ENCODE measurements at regions not wholly inside any gene's neighbourhood (a gene's known extent, or its start where the extent isn't known, plus 50 kb on each side); places are given as distances from the start of the nearest gene placed in this dataset.

GRCh38 chr7:68853254-68853653 lies 745.0 kb upstream of the AUTS2 start (continued):
- TF ChIP-seq CTCF (conservative IDR thresholded peaks at IDR 0.05; ENCODE audit: low read depth in 2 of 2) (no peak), EZH2phosphoT487 (IDR thresholded peaks at IDR 0.05; ENCODE audit: unreplicated experiment) (no peak), CREB1 (CRISPR knock-in tag; IDR thresholded peaks at IDR 0.05; ENCODE audit: low read depth) (no peak)

GRCh38 chr7:68857571-68857970 lies 740.7 kb upstream of the AUTS2 start:
- H3K27ac ChIP-seq (ENCODE audit: low read depth): no peak overlapping the region
- peaks cover 2% of the 10 kb centered on the region for H3K27me3 Mint-ChIP-seq (ENCODE audit: insufficient read depth, low read depth, poor library complexity)
- no peaks in the 10 kb centered on the region for H3F3A ChIP-seq (replicated peaks; ENCODE audit: low read depth)
- no peak for ATAC-seq
- no peaks in the 10 kb centered on the region for H3K4me1 Mint-ChIP-seq
- peaks cover 42% of the 10 kb centered on the region for H3K36me3 Mint-ChIP-seq (ENCODE audit: low read depth)
- no peaks in the 10 kb centered on the region for H3K79me2 ChIP-seq (replicated peaks; ENCODE audit: insufficient read depth)
- H3K36me3 ChIP-seq (ENCODE audit: insufficient read depth): no peaks in the 10 kb centered on the region
- no peaks in the 10 kb centered on the region for H3K9me2 ChIP-seq (ENCODE audit: insufficient read depth)
- H3K4me2 ChIP-seq: no peak overlapping the region
- no peak overlapping the region for H3K4me3 Mint-ChIP-seq
- DNase-seq (ENCODE audit: low spot score): no peak
- H3K27me3 ChIP-seq (ENCODE audit: insufficient read depth): no peaks in the 10 kb centered on the region
- H2AFZ ChIP-seq: no peak overlapping the region
- H3K4me3 ChIP-seq: no peak overlapping the region
- H3K9me3 Mint-ChIP-seq: peaks cover 98% of the 10 kb centered on the region
- H3K27ac Mint-ChIP-seq: no peak overlapping the region
- no peaks in the 10 kb centered on the region for H3K4me1 ChIP-seq (ENCODE audit: insufficient read depth)
- no peaks in the 10 kb centered on the region for H4K20me1 ChIP-seq (replicated peaks; ENCODE audit: insufficient read depth)
- TF ChIP-seq ZNF114 (CRISPR knock-in tag; IDR thresholded peaks at IDR 0.05): no peak
- TF ChIP-seq ZNF462 (CRISPR knock-in tag; IDR thresholded peaks at IDR 0.05): no peak
- no peak for TF ChIP-seq REST (IDR thresholded peaks at IDR 0.05; ENCODE audit: unreplicated experiment)
- no peak for TF ChIP-seq CREB1 (CRISPR knock-in tag; IDR thresholded peaks at IDR 0.05; ENCODE audit: low read depth)
- TF ChIP-seq ETS1 (IDR thresholded peaks at IDR 0.05): no peak
- TF ChIP-seq EZH2phosphoT487 (IDR thresholded peaks at IDR 0.05; ENCODE audit: unreplicated experiment): no peak
- no peak for TF ChIP-seq JUNB (IDR thresholded peaks at IDR 0.05; ENCODE audit: unreplicated experiment)
- no peak for TF ChIP-seq STAT1 (IDR thresholded peaks at IDR 0.05; ENCODE audit: unreplicated experiment)
- TF ChIP-seq POLR2AphosphoS5 (IDR thresholded peaks at IDR 0.05; ENCODE audit: low read depth): no peak
- TF ChIP-seq NANOG (IDR thresholded peaks at IDR 0.05; ENCODE audit: borderline replicate concordance): no peak
- no peak for TF ChIP-seq EZH2 (IDR thresholded peaks at IDR 0.05; ENCODE audit: low read depth, unreplicated experiment)
- no peak for TF ChIP-seq ZNF331 (CRISPR knock-in tag; IDR thresholded peaks at IDR 0.05; ENCODE audit: low read depth)
